CD4-positive, alpha-beta T cell (primary cell): ENCODE measurements at regions not wholly inside any gene's neighbourhood (a gene's known extent, or its start where the extent isn't known, plus 50 kb on each side); places are given as distances from the start of the nearest gene placed in this dataset.

Source experiments
- ATAC-seq: fragments of 200-7000 bp; cut with Tn5 transposase; one replicate; pipeline ENCODE4 v1.10.0; 2022; ENCODE audit warnings: mild to moderate bottlenecking; ENCODE audit not compliant: poor library complexity
- CTCF ChIA-PET: fragments of 350-600 bp; sonication (Branson Sonifier 250); formaldehyde crosslinking; loops from one replicate; lab custom pipeline; 2021; ENCODE audit warnings: antibody characterized with exemption, inconsistent platforms; lab: Charles Lee
- POLR2A ChIA-PET: fragments of 350-600 bp; sonication (Branson Sonifier 250); formaldehyde crosslinking; loops from one replicate; lab custom pipeline; 2021; ENCODE audit warnings: antibody characterized with exemption, inconsistent platforms; lab: Charles Lee
- DNase-seq, 14 experiments: peaks; one replicate each; pipeline ENCODE4 v3.0.0-alpha.2; 2013 to 2020; ENCODE audit warnings: mixed read lengths in 2 of 14
- H3K27ac ChIP-seq, 2 donors: one replicate each; pipeline versions ENCODE4 v1.5.1 to v1.7.0; 2013; ENCODE audit warnings: low read length in 2 of 2, low read depth in 1 of 2, mild to moderate bottlenecking in 1 of 2
- H3K27me3 ChIP-seq, 2 experiments: 1 replicate in 1 of 2; 2 replicates in 1 of 2; pipeline versions ENCODE4 v1.6.1 to v1.7.0; 2013; ENCODE audit warnings: low read length in 2 of 2, control low read depth in 1 of 2, mild to moderate bottlenecking in 1 of 2, moderate library complexity in 1 of 2; ENCODE audit not compliant: insufficient read depth in 2 of 2, control insufficient read depth in 1 of 2
- H3K36me3 ChIP-seq: one replicate; pipeline ENCODE4 v1.6.1; 2013; ENCODE audit warnings: low read length, control low read depth; ENCODE audit not compliant: insufficient read depth
- H3K4me1 ChIP-seq: one replicate; pipeline ENCODE4 v1.6.1; 2013; ENCODE audit warnings: low read length, control low read depth; ENCODE audit not compliant: insufficient read depth
- H3K4me3 ChIP-seq: one replicate; pipeline ENCODE4 v1.5.1; 2013; ENCODE audit warnings: mild to moderate bottlenecking, low read length, moderate library complexity
- H3K9me3 ChIP-seq, 2 experiments: 1 replicate in 1 of 2; 2 replicates in 1 of 2; pipeline versions ENCODE4 v1.6.1 to v1.7.0; 2013; ENCODE audit warnings: low read length in 2 of 2, mild to moderate bottlenecking in 2 of 2, control low read depth in 1 of 2, moderate library complexity in 1 of 2; ENCODE audit not compliant: control insufficient read depth in 1 of 2, insufficient read depth in 1 of 2
- H3K27ac Mint-ChIP-seq: one replicate; pipeline ENCODE4 v1.8.0; 2020; ENCODE audit warnings: mixed read lengths
- H3K27me3 Mint-ChIP-seq: one replicate; pipeline ENCODE4 v1.8.0; 2021; ENCODE audit warnings: mixed read lengths
- H3K36me3 Mint-ChIP-seq: one replicate; pipeline ENCODE4 v1.8.0; 2021; ENCODE audit warnings: low read depth, mixed read lengths
- H3K4me1 Mint-ChIP-seq: one replicate; pipeline ENCODE4 v1.8.0; 2021; ENCODE audit warnings: low read depth, mixed read lengths
- H3K4me3 Mint-ChIP-seq: one replicate; pipeline ENCODE4 v1.8.0; 2020; ENCODE audit warnings: mild to moderate bottlenecking, mixed read lengths
- H3K9me3 Mint-ChIP-seq: one replicate; pipeline ENCODE4 v1.8.0; 2020; ENCODE audit warnings: mixed read lengths
- intact Hi-C, 2 experiments: fragments of 100-400 bp; cut with DNase I in 1 of 2; cut with micrococcal nuclease in 1 of 2; formaldehyde crosslinking; loops; one replicate each; pipeline versions ENCODE4 v1.15.1 to v1.9.0; 2023 to 2025; cut with DNase I, micrococcal nuclease
- TF ChIP-seq, protein P1 (sequence below): fragments of 200-600 bp; IDR thresholded peaks from one replicate; pipeline ENCODE4 v1.8.0; 2022; ENCODE audit warnings: antibody characterized with exemption, mild to moderate bottlenecking

DNA sequence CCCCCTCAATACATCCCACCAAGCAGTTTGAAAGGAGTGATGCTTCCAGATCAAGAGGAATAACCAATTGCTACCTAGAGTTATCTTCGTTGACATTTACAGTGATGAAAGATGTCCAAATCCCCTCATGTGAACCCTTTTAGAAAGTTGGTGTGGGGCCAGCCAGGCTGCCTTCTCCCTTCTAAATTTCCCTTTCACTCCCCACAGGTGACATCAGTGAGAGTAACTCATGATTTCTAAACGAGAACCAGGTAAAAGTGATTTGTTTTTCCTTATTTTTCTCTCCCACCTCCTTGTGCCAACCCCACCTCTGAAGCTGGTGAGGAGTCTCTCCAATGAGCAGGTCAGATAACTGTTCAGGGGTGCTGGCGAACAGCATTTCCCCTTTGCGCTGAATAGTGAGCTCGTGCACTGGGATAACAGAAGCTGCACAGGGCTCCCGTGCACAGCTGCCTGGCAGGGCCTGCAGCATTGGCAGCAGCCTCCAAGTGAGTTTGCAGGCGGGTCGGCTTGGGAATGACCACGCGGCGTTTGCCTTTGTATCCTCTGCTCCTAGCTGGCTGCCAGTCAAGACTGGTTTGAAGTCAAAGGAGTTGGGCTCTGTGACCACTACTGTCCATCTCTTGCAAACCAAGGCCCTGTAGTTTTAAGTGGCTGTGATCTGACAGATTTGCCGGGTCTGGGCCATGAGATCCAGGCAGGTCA lies 70.2 kb upstream of the CORO2B start:
- peaks cover 5% of the 10 kb centered on the region for H3K4me1 ChIP-seq
- ATAC-seq (no peak), DNase-seq (no peak)
- intact Hi-C loops: no loop called here
- ChIA-PET CTCF (no interaction called here), POLR2A (no interaction called here)
- peaks cover 6 to 8% of the 10 kb centered on the region in 2 experiments for H3K27me3 ChIP-seq
- H3K9me3 ChIP-seq: no peaks in the 10 kb centered on the region
- Mint-ChIP-seq H3K36me3 (no peaks in the 10 kb centered on the region), H3K9me3 (peaks cover 2% of the 10 kb centered on the region), H3K27ac (no peak overlapping the region), H3K27me3 (no peaks in the 10 kb centered on the region), H3K4me1 (peaks cover 14% of the 10 kb centered on the region), H3K4me3 (no peak overlapping the region)
- TF ChIP-seq, protein P1, sequence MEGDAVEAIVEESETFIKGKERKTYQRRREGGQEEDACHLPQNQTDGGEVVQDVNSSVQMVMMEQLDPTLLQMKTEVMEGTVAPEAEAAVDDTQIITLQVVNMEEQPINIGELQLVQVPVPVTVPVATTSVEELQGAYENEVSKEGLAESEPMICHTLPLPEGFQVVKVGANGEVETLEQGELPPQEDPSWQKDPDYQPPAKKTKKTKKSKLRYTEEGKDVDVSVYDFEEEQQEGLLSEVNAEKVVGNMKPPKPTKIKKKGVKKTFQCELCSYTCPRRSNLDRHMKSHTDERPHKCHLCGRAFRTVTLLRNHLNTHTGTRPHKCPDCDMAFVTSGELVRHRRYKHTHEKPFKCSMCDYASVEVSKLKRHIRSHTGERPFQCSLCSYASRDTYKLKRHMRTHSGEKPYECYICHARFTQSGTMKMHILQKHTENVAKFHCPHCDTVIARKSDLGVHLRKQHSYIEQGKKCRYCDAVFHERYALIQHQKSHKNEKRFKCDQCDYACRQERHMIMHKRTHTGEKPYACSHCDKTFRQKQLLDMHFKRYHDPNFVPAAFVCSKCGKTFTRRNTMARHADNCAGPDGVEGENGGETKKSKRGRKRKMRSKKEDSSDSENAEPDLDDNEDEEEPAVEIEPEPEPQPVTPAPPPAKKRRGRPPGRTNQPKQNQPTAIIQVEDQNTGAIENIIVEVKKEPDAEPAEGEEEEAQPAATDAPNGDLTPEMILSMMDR: no peak
- no peaks in the 10 kb centered on the region for H3K36me3 ChIP-seq
- H3K27ac ChIP-seq: no peak overlapping the region
- H3K4me3 ChIP-seq: no peak overlapping the region

DNA sequence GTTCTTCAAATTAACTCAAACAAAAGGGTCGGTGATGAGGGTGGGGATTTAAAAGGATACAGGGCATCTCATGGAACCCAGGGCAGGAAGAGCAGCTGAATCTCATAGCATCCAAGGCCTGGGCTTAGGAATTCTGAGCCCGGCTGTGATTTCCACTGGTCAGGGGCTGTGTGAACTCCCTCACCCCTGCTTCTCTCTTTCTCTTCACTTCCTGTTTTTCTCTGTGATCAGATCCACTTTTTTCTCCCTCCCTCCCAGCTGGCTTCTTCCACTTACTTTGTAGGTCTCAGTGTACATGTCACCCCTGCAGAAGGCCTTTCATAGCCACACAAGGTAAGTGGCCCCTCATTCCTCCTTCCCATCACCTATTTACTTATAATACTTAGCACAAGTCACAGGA lies 68.2 kb upstream of the CORO2B start:
- H3K27me3 Mint-ChIP-seq: no peaks in the 10 kb centered on the region
- intact Hi-C loops: no loop called here

DNA sequence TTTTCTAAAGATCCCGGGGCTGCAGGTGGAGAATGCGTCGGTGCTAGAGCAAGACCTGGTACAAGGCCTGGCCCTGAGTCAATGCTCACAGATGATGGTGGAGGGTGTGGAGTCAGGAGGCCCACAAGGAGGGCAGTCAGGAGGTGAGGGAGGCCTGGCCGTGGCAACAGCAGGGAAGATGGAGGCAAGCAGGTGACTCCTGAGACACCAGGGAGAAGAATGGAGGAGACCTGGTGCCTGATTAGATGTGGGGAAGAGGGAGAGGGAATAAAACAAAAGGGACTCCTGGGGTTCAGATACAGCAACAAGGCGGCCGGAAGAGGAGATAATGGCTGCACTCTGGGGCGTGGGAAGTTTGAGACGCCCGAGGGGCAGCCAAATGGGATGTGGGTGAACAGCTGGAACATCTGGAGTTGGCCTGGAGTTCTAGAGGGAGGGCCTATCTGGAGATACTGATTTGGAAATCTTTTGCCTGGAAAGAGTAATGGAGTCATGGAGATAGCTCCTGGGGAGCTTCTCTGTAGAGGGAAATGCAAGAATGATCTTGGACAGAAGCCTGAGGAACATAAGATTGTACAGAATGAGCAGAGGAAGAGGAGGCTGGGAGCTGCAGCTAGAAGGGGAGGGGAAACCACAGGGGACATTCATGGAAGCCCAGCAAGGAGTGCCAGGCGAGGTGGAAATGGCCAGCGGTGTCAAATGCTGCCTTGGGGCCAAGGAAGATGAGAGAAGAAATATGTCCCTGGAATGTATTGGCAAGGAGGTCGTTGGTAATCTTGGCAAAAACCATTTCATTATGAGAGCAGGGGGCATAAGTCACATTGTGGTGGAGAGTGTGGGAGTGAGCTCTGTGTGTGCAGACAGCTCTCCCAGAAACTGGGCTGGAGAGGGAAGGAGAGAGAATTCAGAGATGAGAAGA lies 67.5 kb upstream of the CORO2B start:
- no peaks in the 10 kb centered on the region for H3K9me3 ChIP-seq
- ChIA-PET POLR2A (no interaction called here), CTCF (no interaction called here)
- H3K27me3 ChIP-seq: peaks cover 6 to 8% of the 10 kb centered on the region in 2 experiments
- no peak overlapping the region for H3K4me3 ChIP-seq
- no peak overlapping the region for H3K27ac ChIP-seq
- Mint-ChIP-seq H3K27me3 (no peaks in the 10 kb centered on the region), H3K4me1 (no peaks in the 10 kb centered on the region), H3K9me3 (peaks cover 2% of the 10 kb centered on the region), H3K4me3 (no peak overlapping the region), H3K36me3 (no peaks in the 10 kb centered on the region), H3K27ac (no peak overlapping the region)
- ATAC-seq (no peak), DNase-seq (no peak)
- H3K4me1 ChIP-seq: no peaks in the 10 kb centered on the region
- intact Hi-C loops: no loop called here
- TF ChIP-seq, protein P1: no peak
- H3K36me3 ChIP-seq: no peaks in the 10 kb centered on the region

More for the DNA sequence above, 68.2 kb upstream of the CORO2B start:
- Mint-ChIP-seq H3K27ac (no peak overlapping the region), H3K4me1 (no peaks in the 10 kb centered on the region), H3K9me3 (peaks cover 2% of the 10 kb centered on the region), H3K4me3 (no peak overlapping the region), H3K36me3 (no peaks in the 10 kb centered on the region)
- POLR2A ChIA-PET: no interaction called here
- no peak overlapping the region for H3K27ac ChIP-seq
- H3K4me3 ChIP-seq: no peak overlapping the region
- DNase-seq (no peak), ATAC-seq (no peak)
- CTCF ChIA-PET: no interaction called here
- H3K36me3 ChIP-seq: no peaks in the 10 kb centered on the region
- peaks cover 6 to 8% of the 10 kb centered on the region in 2 experiments for H3K27me3 ChIP-seq
- H3K9me3 ChIP-seq: no peaks in the 10 kb centered on the region
- H3K4me1 ChIP-seq: no peaks in the 10 kb centered on the region
- TF ChIP-seq, protein P1: no peak
